ENCODE measurements at regions not wholly inside any gene's neighbourhood (a gene's known extent, or its start where the extent isn't known, plus 50 kb on each side); places are given as distances from the start of the nearest gene placed in this dataset.

- no peak overlapping the region for H2AFZ ChIP-seq
- H3K79me2 ChIP-seq (replicated peaks; ENCODE audit: insufficient read depth): no peaks in the 10 kb centered on the region
- Mint-ChIP-seq H3K27me3 (ENCODE audit: insufficient read depth, low read depth, poor library complexity) (no peaks in the 10 kb centered on the region), H3K4me3 (no peak overlapping the region), H3K36me3 (ENCODE audit: low read depth) (peaks cover 9% of the 10 kb centered on the region; the same call in 2 of the 3 replicates), H3K4me1 (no peaks in the 10 kb centered on the region), H3K9me3 (peaks cover 16% of the 10 kb centered on the region), H3K27ac (no peak overlapping the region)
- H3K27me3 ChIP-seq (ENCODE audit: insufficient read depth): no peaks in the 10 kb centered on the region
- ATAC-seq (no peak), DNase-seq (ENCODE audit: low spot score) (no peak)
- H3K4me2 ChIP-seq: no peak overlapping the region
- H4K20me1 ChIP-seq (replicated peaks; ENCODE audit: insufficient read depth): no peaks in the 10 kb centered on the region
- no peak for TF ChIP-seq ETS1 (IDR thresholded peaks at IDR 0.05)
- no peak for TF ChIP-seq EZH2phosphoT487 (IDR thresholded peaks at IDR 0.05; ENCODE audit: unreplicated experiment)
- no peak for TF ChIP-seq EZH2 (IDR thresholded peaks at IDR 0.05; ENCODE audit: low read depth, unreplicated experiment)
- TF ChIP-seq CREB1 (CRISPR knock-in tag; IDR thresholded peaks at IDR 0.05; ENCODE audit: low read depth): no peak
- TF ChIP-seq, protein P1, sequence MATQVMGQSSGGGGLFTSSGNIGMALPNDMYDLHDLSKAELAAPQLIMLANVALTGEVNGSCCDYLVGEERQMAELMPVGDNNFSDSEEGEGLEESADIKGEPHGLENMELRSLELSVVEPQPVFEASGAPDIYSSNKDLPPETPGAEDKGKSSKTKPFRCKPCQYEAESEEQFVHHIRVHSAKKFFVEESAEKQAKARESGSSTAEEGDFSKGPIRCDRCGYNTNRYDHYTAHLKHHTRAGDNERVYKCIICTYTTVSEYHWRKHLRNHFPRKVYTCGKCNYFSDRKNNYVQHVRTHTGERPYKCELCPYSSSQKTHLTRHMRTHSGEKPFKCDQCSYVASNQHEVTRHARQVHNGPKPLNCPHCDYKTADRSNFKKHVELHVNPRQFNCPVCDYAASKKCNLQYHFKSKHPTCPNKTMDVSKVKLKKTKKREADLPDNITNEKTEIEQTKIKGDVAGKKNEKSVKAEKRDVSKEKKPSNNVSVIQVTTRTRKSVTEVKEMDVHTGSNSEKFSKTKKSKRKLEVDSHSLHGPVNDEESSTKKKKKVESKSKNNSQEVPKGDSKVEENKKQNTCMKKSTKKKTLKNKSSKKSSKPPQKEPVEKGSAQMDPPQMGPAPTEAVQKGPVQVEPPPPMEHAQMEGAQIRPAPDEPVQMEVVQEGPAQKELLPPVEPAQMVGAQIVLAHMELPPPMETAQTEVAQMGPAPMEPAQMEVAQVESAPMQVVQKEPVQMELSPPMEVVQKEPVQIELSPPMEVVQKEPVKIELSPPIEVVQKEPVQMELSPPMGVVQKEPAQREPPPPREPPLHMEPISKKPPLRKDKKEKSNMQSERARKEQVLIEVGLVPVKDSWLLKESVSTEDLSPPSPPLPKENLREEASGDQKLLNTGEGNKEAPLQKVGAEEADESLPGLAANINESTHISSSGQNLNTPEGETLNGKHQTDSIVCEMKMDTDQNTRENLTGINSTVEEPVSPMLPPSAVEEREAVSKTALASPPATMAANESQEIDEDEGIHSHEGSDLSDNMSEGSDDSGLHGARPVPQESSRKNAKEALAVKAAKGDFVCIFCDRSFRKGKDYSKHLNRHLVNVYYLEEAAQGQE (IDR thresholded peaks at IDR 0.05; ENCODE audit: unreplicated experiment): no peak
- TF ChIP-seq ZNF114 (CRISPR knock-in tag; IDR thresholded peaks at IDR 0.05): no peak
- TF ChIP-seq, protein P2, sequence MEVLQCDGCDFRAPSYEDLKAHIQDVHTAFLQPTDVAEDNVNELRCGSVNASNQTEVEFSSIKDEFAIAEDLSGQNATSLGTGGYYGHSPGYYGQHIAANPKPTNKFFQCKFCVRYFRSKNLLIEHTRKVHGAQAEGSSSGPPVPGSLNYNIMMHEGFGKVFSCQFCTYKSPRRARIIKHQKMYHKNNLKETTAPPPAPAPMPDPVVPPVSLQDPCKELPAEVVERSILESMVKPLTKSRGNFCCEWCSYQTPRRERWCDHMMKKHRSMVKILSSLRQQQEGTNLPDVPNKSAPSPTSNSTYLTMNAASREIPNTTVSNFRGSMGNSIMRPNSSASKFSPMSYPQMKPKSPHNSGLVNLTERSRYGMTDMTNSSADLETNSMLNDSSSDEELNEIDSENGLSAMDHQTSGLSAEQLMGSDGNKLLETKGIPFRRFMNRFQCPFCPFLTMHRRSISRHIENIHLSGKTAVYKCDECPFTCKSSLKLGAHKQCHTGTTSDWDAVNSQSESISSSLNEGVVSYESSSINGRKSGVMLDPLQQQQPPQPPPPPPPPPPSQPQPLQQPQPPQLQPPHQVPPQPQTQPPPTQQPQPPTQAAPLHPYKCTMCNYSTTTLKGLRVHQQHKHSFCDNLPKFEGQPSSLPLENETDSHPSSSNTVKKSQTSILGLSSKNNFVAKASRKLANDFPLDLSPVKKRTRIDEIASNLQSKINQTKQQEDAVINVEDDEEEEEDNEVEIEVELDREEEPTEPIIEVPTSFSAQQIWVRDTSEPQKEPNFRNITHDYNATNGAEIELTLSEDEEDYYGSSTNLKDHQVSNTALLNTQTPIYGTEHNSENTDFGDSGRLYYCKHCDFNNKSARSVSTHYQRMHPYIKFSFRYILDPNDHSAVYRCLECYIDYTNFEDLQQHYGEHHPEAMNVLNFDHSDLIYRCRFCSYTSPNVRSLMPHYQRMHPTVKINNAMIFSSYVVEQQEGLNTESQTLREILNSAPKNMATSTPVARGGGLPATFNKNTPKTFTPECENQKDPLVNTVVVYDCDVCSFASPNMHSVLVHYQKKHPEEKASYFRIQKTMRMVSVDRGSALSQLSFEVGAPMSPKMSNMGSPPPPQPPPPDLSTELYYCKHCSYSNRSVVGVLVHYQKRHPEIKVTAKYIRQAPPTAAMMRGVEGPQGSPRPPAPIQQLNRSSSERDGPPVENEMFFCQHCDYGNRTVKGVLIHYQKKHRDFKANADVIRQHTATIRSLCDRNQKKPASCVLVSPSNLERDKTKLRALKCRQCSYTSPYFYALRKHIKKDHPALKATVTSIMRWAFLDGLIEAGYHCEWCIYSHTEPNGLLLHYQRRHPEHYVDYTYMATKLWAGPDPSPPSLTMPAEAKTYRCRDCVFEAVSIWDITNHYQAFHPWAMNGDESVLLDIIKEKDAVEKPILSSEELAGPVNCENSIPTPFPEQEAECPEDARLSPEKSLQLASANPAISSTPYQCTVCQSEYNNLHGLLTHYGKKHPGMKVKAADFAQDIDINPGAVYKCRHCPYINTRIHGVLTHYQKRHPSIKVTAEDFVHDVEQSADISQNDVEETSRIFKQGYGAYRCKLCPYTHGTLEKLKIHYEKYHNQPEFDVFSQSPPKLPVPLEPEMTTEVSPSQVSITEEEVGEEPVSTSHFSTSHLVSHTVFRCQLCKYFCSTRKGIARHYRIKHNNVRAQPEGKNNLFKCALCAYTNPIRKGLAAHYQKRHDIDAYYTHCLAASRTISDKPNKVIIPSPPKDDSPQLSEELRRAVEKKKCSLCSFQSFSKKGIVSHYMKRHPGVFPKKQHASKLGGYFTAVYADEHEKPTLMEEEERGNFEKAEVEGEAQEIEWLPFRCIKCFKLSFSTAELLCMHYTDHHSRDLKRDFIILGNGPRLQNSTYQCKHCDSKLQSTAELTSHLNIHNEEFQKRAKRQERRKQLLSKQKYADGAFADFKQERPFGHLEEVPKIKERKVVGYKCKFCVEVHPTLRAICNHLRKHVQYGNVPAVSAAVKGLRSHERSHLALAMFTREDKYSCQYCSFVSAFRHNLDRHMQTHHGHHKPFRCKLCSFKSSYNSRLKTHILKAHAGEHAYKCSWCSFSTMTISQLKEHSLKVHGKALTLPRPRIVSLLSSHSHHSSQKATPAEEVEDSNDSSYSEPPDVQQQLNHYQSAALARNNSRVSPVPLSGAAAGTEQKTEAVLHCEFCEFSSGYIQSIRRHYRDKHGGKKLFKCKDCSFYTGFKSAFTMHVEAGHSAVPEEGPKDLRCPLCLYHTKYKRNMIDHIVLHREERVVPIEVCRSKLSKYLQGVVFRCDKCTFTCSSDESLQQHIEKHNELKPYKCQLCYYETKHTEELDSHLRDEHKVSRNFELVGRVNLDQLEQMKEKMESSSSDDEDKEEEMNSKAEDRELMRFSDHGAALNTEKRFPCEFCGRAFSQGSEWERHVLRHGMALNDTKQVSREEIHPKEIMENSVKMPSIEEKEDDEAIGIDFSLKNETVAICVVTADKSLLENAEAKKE (CRISPR knock-in tag; IDR thresholded peaks at IDR 0.05): no peak
- peaks cover 1% of the 10 kb centered on the region; the same call in 1 of the 2 replicates for H3K9me2 ChIP-seq (ENCODE audit: insufficient read depth)
- no peaks in the 10 kb centered on the region for H3K36me3 ChIP-seq (ENCODE audit: insufficient read depth)
- H3F3A ChIP-seq (replicated peaks; ENCODE audit: low read depth): no peaks in the 10 kb centered on the region
- H3K27ac ChIP-seq (ENCODE audit: low read depth): no peak overlapping the region
- no peak overlapping the region for H3K4me3 ChIP-seq
- H3K4me1 ChIP-seq (ENCODE audit: insufficient read depth): no peaks in the 10 kb centered on the region
Measured at GRCh38 chr13:82815791-82816190, 1066.5 kb downstream of the SLITRK1 start.
